Upper lobe of left lung (tissue), 6 donors: ENCODE measurements at regions not wholly inside any gene's neighbourhood (a gene's known extent, or its start where the extent isn't known, plus 50 kb on each side); places are given as distances from the start of the nearest gene placed in this dataset.
"Not testable (repeated sequence)": the region's sequence is repeated elsewhere in the genome, so short reads cannot be mapped to it uniquely, and the experiment has no call there.

Source experiments
- ATAC-seq, 2 donors: fragments of 200-7000 bp; cut with Tn5 transposase; one replicate each; pipeline ENCODE4 v1.9.1; 2022; ENCODE audit warnings: mild to moderate bottlenecking in 2 of 2, moderate library complexity in 2 of 2; ENCODE audit not compliant: low FRiP score in 2 of 2
- DNase-seq, 2 donors: peaks; one replicate each; pipeline ENCODE4 v3.0.0-alpha.2; 2019 to 2020
- H3K27ac ChIP-seq, 4 donors: fragments of 200-600 bp; sonication (generic); one replicate each; pipeline ENCODE4 v1.5.1; 2016 to 2019
- H3K27me3 ChIP-seq, 4 donors: fragments of 200-600 bp; sonication (generic); one replicate each; pipeline ENCODE4 v1.5.1; 2017 to 2019
- H3K36me3 ChIP-seq, 4 donors: fragments of 200-600 bp; sonication (generic); one replicate each; pipeline ENCODE4 v1.5.1; 2016 to 2019
- H3K4me1 ChIP-seq, 4 donors: fragments of 200-600 bp; sonication (generic); one replicate each; pipeline ENCODE4 v1.5.1; 2018 to 2019
- H3K4me3 ChIP-seq, 4 donors: fragments of 200-600 bp; sonication (generic); one replicate each; pipeline ENCODE4 v1.5.1; 2017 to 2019; ENCODE audit warnings: mild to moderate bottlenecking in 2 of 4, moderate library complexity in 1 of 4
- H3K9me3 ChIP-seq, 4 donors: fragments of 200-600 bp; sonication (generic); one replicate each; pipeline ENCODE4 v1.5.1; 2018 to 2019
- CTCF ChIP-seq, 6 experiments: fragments of 450-650 bp in 4 of 6; fragments of 200-600 bp in 2 of 6; sonication (generic) in 2 of 6; IDR thresholded peaks; one replicate each; pipeline ENCODE4 v1.5.1; 2016 to 2019; ENCODE audit warnings: antibody characterized with exemption in 6 of 6
- EP300 ChIP-seq, 4 donors: sonication (generic); formaldehyde crosslinking; IDR thresholded peaks; one replicate each; pipeline ENCODE4 v1.5.1; 2017; ENCODE audit warnings: antibody characterized with exemption in 4 of 4, control low read depth in 2 of 4
- POLR2A ChIP-seq, 4 donors: fragments of 450-650 bp; IDR thresholded peaks; one replicate each; pipeline ENCODE4 v1.5.1; 2016 to 2017; ENCODE audit warnings: antibody characterized with exemption in 4 of 4, mild to moderate bottlenecking in 2 of 4
- POLR2AphosphoS5 ChIP-seq, 2 donors: sonication (generic); formaldehyde crosslinking; IDR thresholded peaks; one replicate each; pipeline ENCODE4 v1.5.1; 2017; ENCODE audit warnings: antibody characterized with exemption in 2 of 2
- WGBS, 2 donors: methylation state at CpG; one replicate each; pipeline ENCODE4 v1.1.5; 2017 to 2018; 5-methylcytosine and 5-hydroxymethylcytosine counted together
- donor health status: DM: no; HTN: no; CAD: no; lungs with moderate emphysema.
- donor health status: DM: no; HTN: yes; CAD: no; lungs with severe emphysema.

DNA sequence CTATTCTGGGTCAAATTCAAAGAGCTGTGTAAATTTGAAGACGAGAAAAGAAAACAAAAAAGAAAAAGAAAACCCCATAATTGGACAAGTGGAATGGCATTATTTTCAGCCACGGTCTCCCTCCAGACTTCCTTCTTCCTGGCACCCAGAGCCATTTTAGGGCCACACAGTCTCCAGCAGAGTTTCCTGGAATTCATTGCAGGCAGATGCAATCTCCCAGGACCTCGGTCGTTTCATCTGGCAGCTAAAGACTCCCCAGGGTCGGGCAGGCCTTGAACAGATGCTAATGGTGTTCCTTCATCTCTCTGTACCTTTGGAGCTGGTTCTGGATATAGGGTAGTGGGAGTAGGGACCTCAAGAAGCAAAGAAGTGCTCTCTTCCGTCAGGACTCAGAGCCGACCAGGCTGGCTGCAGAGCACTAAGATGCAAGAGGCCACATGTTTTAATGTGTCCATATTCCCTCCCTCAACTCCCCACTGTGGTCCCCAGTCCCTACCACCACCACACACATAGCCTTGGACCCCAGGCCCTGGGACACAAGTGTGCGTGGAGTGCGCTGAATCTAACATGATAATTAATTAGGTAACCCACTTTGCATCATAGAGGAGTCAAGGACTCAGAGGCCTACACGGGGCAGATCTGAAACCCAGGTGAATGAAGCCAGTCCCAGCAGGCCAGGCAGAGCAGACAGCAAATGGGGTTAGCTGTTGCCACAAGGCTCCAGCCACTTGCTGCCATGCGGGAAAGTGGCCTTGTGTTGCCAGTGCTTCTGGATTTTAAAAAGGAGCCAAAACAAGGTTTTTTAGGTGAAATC lies 109.3 kb upstream of the ATL2 start:
- Histone ChIP-seq H3K4me3 (no peak overlapping the region), H3K9me3 (no peaks in the 10 kb centered on the region), H3K4me1 (peaks cover 0 to 9% (median 0%) of the 10 kb centered on the region in 4 donors), H3K27ac (no peak overlapping the region), H3K36me3 (no peaks in the 10 kb centered on the region), H3K27me3 (no peaks in the 10 kb centered on the region)
- no peak for DNase-seq
- 66 to 76% methylated on average over 11 of the region's 11 CpGs for WGBS, 2 donors
- no peak for TF ChIP-seq POLR2A (IDR thresholded peaks at IDR 0.05)
- no peak for TF ChIP-seq CTCF (IDR thresholded peaks at IDR 0.05)
- TF ChIP-seq EP300 (IDR thresholded peaks at IDR 0.05): no peak
- TF ChIP-seq POLR2AphosphoS5 (IDR thresholded peaks at IDR 0.05): no peak
- ATAC-seq: peak in 1 of 2 donors; percentile 49

GRCh38 chr2:38485734-38486133 lies 108.7 kb upstream of the ATL2 start:
- TF ChIP-seq CTCF (IDR thresholded peaks at IDR 0.05) (peak in 1 of 6 experiments; percentile 9), EP300 (IDR thresholded peaks at IDR 0.05) (no peak), POLR2AphosphoS5 (IDR thresholded peaks at IDR 0.05) (no peak)
- Histone ChIP-seq H3K36me3 (no peaks in the 10 kb centered on the region), H3K27me3 (no peaks in the 10 kb centered on the region), H3K9me3 (peaks cover 2 to 4% (median 3%) of the 10 kb centered on the region in 4 donors), H3K4me1 (peaks cover 0 to 9% (median 0%) of the 10 kb centered on the region in 4 donors), H3K4me3 (no peak overlapping the region), H3K27ac (no peak overlapping the region)
- DNase-seq (no peak), ATAC-seq (peak in 1 of 2 donors; percentile 65)
- 73 to 80% methylated on average over 3 of the region's 3 CpGs for WGBS, 2 donors

GRCh38 chr2:38484957-38485356 lies 107.9 kb upstream of the ATL2 start:
- TF ChIP-seq POLR2A (IDR thresholded peaks at IDR 0.05) (no peak), CTCF (IDR thresholded peaks at IDR 0.05) (no peak), POLR2AphosphoS5 (IDR thresholded peaks at IDR 0.05) (no peak), EP300 (IDR thresholded peaks at IDR 0.05) (no peak)
- ATAC-seq (no peak), DNase-seq (no peak)
- Histone ChIP-seq H3K9me3 (peaks cover 8 to 11% (median 11%) of the 10 kb centered on the region in 4 donors), H3K27me3 (no peaks in the 10 kb centered on the region), H3K4me3 (no peak overlapping the region), H3K4me1 (peaks cover 0 to 9% (median 0%) of the 10 kb centered on the region in 4 donors), H3K27ac (no peak overlapping the region), H3K36me3 (no peaks in the 10 kb centered on the region)
- WGBS, 2 donors: 81 to 85% methylated on average over 5 of the region's 5 CpGs

GRCh38 chr2:38483776-38484501 lies 106.9 kb upstream of the ATL2 start:
- Histone ChIP-seq H3K27ac (no peak overlapping the region), H3K36me3 (no peaks in the 10 kb centered on the region), H3K27me3 (no peaks in the 10 kb centered on the region), H3K9me3 (peaks cover 8 to 12% (median 11%) of the 10 kb centered on the region in 4 donors), H3K4me1 (peaks cover 0 to 9% (median 0%) of the 10 kb centered on the region in 4 donors), H3K4me3 (no peak overlapping the region)
- DNase-seq (no peak), ATAC-seq (no peak)
- TF ChIP-seq EP300 (IDR thresholded peaks at IDR 0.05) (no peak), POLR2A (IDR thresholded peaks at IDR 0.05) (no peak), POLR2AphosphoS5 (IDR thresholded peaks at IDR 0.05) (no peak), CTCF (IDR thresholded peaks at IDR 0.05) (no peak)
- WGBS, 2 donors: 71 to 79% methylated on average over 4 to 5 of the region's 5 CpGs

- DNase-seq, ATAC-seq, H3K27ac ChIP-seq, H3K4me3 ChIP-seq, H3K27me3 ChIP-seq, H3K4me1 ChIP-seq, H3K36me3 ChIP-seq: not testable (repeated sequence)
- peaks cover 8 to 12% (median 11%) of the 10 kb centered on the region in 4 donors for H3K9me3 ChIP-seq
- WGBS, 2 donors: 94% methylated on average over 6 of the region's 6 CpGs
Measured at GRCh38 chr2:38482710-38483109, 105.6 kb upstream of the ATL2 start.
